Sigmoid colon (tissue), 6 donors: ENCODE measurements at regions not wholly inside any gene's neighbourhood (a gene's known extent, or its start where the extent isn't known, plus 50 kb on each side); places are given as distances from the start of the nearest gene placed in this dataset.

Experiments
- DNase-seq: peaks from one replicate; pipeline ENCODE4 v3.0.0-alpha.2; 2019
- H3K27ac ChIP-seq, 4 donors: fragments of 200-600 bp; sonication (generic); one replicate each; pipeline ENCODE4 v1.5.1; 2016 to 2019; ENCODE audit warnings: mild to moderate bottlenecking in 1 of 4
- H3K27me3 ChIP-seq, 3 donors: fragments of 200-600 bp; sonication (generic); one replicate each; pipeline ENCODE4 v1.5.1; 2019; ENCODE audit warnings: mild to moderate bottlenecking in 1 of 3
- H3K36me3 ChIP-seq, 4 donors: fragments of 200-600 bp; sonication (generic); one replicate each; pipeline ENCODE4 v1.5.1; 2016 to 2019
- H3K4me1 ChIP-seq, 4 donors: fragments of 200-600 bp; sonication (generic); one replicate each; pipeline ENCODE4 v1.5.1; 2017 to 2019
- H3K4me3 ChIP-seq, 4 donors: fragments of 200-600 bp; sonication (generic); one replicate each; pipeline ENCODE4 v1.5.1; 2017 to 2019; ENCODE audit warnings: mild to moderate bottlenecking in 2 of 4, moderate library complexity in 1 of 4
- H3K9me3 ChIP-seq, 4 donors: fragments of 200-600 bp in 3 of 4; sonication (generic) in 3 of 4; one replicate each; pipeline versions ENCODE4 v1.5.1 to v1.6.1; 2013 to 2019
- EP300 ChIP-seq, 4 donors: sonication (generic); formaldehyde crosslinking; IDR thresholded peaks; one replicate each; pipeline ENCODE4 v1.6.1; 2017; ENCODE audit warnings: antibody characterized with exemption in 4 of 4
- POLR2A ChIP-seq, 2 donors: fragments of 450-650 bp; IDR thresholded peaks; one replicate each; pipeline ENCODE4 v1.6.1; 2016; ENCODE audit warnings: antibody characterized with exemption in 2 of 2, mild to moderate bottlenecking in 2 of 2, moderate library complexity in 2 of 2
- POLR2AphosphoS5 ChIP-seq, 4 donors: sonication (generic); formaldehyde crosslinking; IDR thresholded peaks; one replicate each; pipeline ENCODE4 v1.6.1; 2017; ENCODE audit warnings: antibody characterized with exemption in 4 of 4
- WGBS, 2 donors: extraction: QIAGEN DNeasy Blood & Tissue Kit; methylation state at CpG; one replicate each; pipeline ENCODE4 v1.1.7; 2013; 5-methylcytosine and 5-hydroxymethylcytosine counted together
- intact Hi-C: fragments of 100-400 bp; cut with DNase I; formaldehyde crosslinking; loops from one replicate; pipeline ENCODE4 v1.15.1; 2023
- TF ChIP-seq, protein P1 (sequence below), 4 experiments: fragments of 450-650 bp in 3 of 4; fragments of 200-600 bp in 1 of 4; IDR thresholded peaks; one replicate each; pipeline ENCODE4 v1.5.1; 2016 to 2019; ENCODE audit warnings: antibody characterized with exemption in 4 of 4, mild to moderate bottlenecking in 3 of 4, moderate library complexity in 2 of 4
- donor health status: healthy with polysubstance abuse.
- donor health status: healthy.

GRCh38 chr2:103233691-103234090, 471.9 kb downstream of the TMEM182 start:
- TF ChIP-seq POLR2AphosphoS5 (IDR thresholded peaks at IDR 0.05): no peak
- TF ChIP-seq, protein P1, sequence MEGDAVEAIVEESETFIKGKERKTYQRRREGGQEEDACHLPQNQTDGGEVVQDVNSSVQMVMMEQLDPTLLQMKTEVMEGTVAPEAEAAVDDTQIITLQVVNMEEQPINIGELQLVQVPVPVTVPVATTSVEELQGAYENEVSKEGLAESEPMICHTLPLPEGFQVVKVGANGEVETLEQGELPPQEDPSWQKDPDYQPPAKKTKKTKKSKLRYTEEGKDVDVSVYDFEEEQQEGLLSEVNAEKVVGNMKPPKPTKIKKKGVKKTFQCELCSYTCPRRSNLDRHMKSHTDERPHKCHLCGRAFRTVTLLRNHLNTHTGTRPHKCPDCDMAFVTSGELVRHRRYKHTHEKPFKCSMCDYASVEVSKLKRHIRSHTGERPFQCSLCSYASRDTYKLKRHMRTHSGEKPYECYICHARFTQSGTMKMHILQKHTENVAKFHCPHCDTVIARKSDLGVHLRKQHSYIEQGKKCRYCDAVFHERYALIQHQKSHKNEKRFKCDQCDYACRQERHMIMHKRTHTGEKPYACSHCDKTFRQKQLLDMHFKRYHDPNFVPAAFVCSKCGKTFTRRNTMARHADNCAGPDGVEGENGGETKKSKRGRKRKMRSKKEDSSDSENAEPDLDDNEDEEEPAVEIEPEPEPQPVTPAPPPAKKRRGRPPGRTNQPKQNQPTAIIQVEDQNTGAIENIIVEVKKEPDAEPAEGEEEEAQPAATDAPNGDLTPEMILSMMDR (IDR thresholded peaks at IDR 0.05): no peak
- no peak for TF ChIP-seq EP300 (IDR thresholded peaks at IDR 0.05)
- TF ChIP-seq POLR2A (IDR thresholded peaks at IDR 0.05): no peak
- 87 to 88% methylated on average over 1 of the region's 1 CpG for WGBS, 2 donors
- Histone ChIP-seq H3K27me3 (no peaks in the 10 kb centered on the region), H3K4me3 (no peak overlapping the region), H3K36me3 (no peaks in the 10 kb centered on the region), H3K27ac (no peak overlapping the region), H3K4me1 (no peaks in the 10 kb centered on the region), H3K9me3 (no peaks in the 10 kb centered on the region)
- DNase-seq: no peak
- intact Hi-C loops: no loop called here

GRCh38 chr2:103235283-103235682, 473.5 kb downstream of the TMEM182 start:
- 14 to 17% methylated on average over 1 of the region's 1 CpG for whole genome bisulfite sequencing, 2 donors
- no peaks in the 10 kb centered on the region for H3K4me1 ChIP-seq
- no peak for TF ChIP-seq POLR2AphosphoS5 (IDR thresholded peaks at IDR 0.05)
- no peak for TF ChIP-seq POLR2A (IDR thresholded peaks at IDR 0.05)
- TF ChIP-seq EP300 (IDR thresholded peaks at IDR 0.05): no peak
- TF ChIP-seq, protein P1 (IDR thresholded peaks at IDR 0.05): no peak

DNA sequence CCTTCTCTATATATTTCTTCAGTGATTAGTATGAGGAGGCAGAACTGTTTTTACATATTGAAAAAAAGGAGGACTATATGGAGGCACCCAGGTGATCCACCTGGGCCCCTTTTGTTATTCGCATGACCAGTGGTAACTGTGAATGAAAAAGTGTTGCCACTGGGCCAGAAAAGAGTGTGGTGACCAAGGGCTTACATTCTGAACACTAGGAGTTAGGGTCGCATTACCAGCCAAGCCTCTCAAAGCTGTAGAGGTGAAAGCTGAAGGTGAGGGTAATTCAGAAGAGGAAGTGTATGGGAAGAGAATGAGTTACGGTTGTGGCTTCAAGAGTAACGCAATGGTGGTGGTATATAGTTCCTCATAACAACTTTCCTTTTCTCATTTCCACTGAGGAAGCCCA, 487.6 kb downstream of the TMEM182 start:
- H3K4me1 ChIP-seq: no peaks in the 10 kb centered on the region
- no peaks in the 10 kb centered on the region for H3K36me3 ChIP-seq
- no peak for TF ChIP-seq POLR2AphosphoS5 (IDR thresholded peaks at IDR 0.05)
- no peak for TF ChIP-seq EP300 (IDR thresholded peaks at IDR 0.05)
- TF ChIP-seq POLR2A (IDR thresholded peaks at IDR 0.05): no peak
- TF ChIP-seq, protein P1 (IDR thresholded peaks at IDR 0.05): no peak
- H3K27me3 ChIP-seq: no peaks in the 10 kb centered on the region
- DNase-seq: no peak
- no peak overlapping the region for H3K4me3 ChIP-seq
- 78 to 89% methylated on average over 4 of the region's 4 CpGs for WGBS, 2 donors
- intact Hi-C loops: no loop called here
- H3K9me3 ChIP-seq: no peaks in the 10 kb centered on the region
- H3K27ac ChIP-seq: no peak overlapping the region

More at GRCh38 chr2:103235283-103235682, 473.5 kb downstream of the TMEM182 start:
- Histone ChIP-seq H3K27me3 (no peaks in the 10 kb centered on the region), H3K36me3 (no peaks in the 10 kb centered on the region), H3K4me3 (no peak overlapping the region), H3K27ac (no peak overlapping the region), H3K9me3 (no peaks in the 10 kb centered on the region)
- DNase-seq: no peak
- intact Hi-C loops: no loop called here

DNA sequence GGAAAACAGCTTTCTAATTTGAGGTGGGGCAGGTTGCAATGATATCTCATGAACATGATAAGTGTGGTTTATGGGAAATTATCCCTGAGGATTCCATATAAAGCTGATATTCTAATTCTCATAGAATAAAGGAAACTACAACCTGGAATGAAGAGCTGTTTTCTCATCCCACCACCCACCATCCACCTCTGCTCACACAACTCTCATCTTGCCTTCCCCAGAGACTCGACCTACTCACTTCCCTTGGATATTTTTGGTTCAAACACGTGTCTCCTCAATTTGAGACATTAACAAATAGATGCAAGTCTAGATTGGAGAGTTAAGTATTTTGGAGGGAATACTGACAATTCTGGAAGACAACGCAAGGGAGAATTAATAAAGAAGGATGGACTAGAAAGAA, 490.9 kb downstream of the TMEM182 start:
- no peak overlapping the region for H3K4me3 ChIP-seq
- WGBS, 2 donors: 75 to 81% methylated on average over 3 of the region's 3 CpGs
- intact Hi-C loops: no loop called here

More for the DNA sequence above, 490.9 kb downstream of the TMEM182 start:
- no peaks in the 10 kb centered on the region for H3K27me3 ChIP-seq
- no peaks in the 10 kb centered on the region for H3K9me3 ChIP-seq
- no peak for TF ChIP-seq POLR2AphosphoS5 (IDR thresholded peaks at IDR 0.05)
- TF ChIP-seq, protein P1 (IDR thresholded peaks at IDR 0.05): no peak
- no peak for TF ChIP-seq EP300 (IDR thresholded peaks at IDR 0.05)
- no peak for TF ChIP-seq POLR2A (IDR thresholded peaks at IDR 0.05)
- no peaks in the 10 kb centered on the region for H3K36me3 ChIP-seq
- H3K27ac ChIP-seq: no peak overlapping the region
- no peak for DNase-seq
- H3K4me1 ChIP-seq: no peaks in the 10 kb centered on the region
